ENCODE measurements at regions not wholly inside any gene's neighbourhood (a gene's known extent, or its start where the extent isn't known, plus 50 kb on each side); places are given as distances from the start of the nearest gene placed in this dataset.

- POLR2A ChIA-PET = no interaction called here
- no peak overlapping the region for H3K27ac Mint-ChIP-seq
- ATAC-seq (no peak), DNase-seq (no peak)
- H3K4me3 Mint-ChIP-seq = no peak overlapping the region
- H3K4me1 Mint-ChIP-seq (ENCODE audit: low read depth) = no peaks in the 10 kb centered on the region
- no peaks in the 10 kb centered on the region for H3K27me3 Mint-ChIP-seq (ENCODE audit: low read depth)
- H3K36me3 Mint-ChIP-seq (ENCODE audit: low read depth) = no peaks in the 10 kb centered on the region
- CTCF ChIA-PET = no interaction called here
- no peaks in the 10 kb centered on the region for H3K9me3 Mint-ChIP-seq (ENCODE audit: insufficient read depth)
These were observed 531.7 kb downstream of the SLITRK1 start for GRCh38 chr13:83350569-83350968.

DNA sequence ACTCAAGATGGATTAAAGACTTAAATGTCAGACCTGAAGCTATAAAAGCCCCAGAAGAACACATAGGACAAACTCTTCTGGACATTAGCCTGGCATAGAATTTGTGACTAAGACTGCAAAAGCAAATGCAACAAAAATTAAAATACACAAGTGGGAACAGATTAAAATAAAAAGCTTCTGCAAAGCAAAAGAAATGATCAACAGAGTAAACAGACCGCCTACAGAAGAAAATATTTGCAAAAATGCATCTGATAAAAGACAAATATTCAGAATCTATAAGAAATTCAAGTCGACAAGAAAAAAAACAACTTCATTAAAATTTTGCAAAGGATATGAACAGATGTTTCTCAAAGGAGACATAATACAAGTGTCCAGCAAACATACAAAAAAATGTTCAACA lies 537.8 kb downstream of the SLITRK1 start:
- no peak for ATAC-seq
- Mint-ChIP-seq H3K27me3 (ENCODE audit: low read depth) (no peaks in the 10 kb centered on the region), H3K27ac (no peak overlapping the region), H3K36me3 (ENCODE audit: low read depth) (no peaks in the 10 kb centered on the region), H3K4me3 (no peak overlapping the region), H3K9me3 (ENCODE audit: insufficient read depth) (peaks cover 6% of the 10 kb centered on the region), H3K4me1 (ENCODE audit: low read depth) (no peaks in the 10 kb centered on the region)
- no peak for DNase-seq
- ChIA-PET CTCF (no interaction called here), POLR2A (no interaction called here)

- no peak overlapping the region for H3K27ac Mint-ChIP-seq
- ChIA-PET CTCF (no interaction called here), POLR2A (no interaction called here)
- no peak for DNase-seq
- H3K9me3 Mint-ChIP-seq (ENCODE audit: insufficient read depth) = peaks cover 6% of the 10 kb centered on the region
- H3K4me1 Mint-ChIP-seq (ENCODE audit: low read depth) = no peaks in the 10 kb centered on the region
- no peaks in the 10 kb centered on the region for H3K27me3 Mint-ChIP-seq (ENCODE audit: low read depth)
- no peak for ATAC-seq
- no peaks in the 10 kb centered on the region for H3K36me3 Mint-ChIP-seq (ENCODE audit: low read depth)
- no peak overlapping the region for H3K4me3 Mint-ChIP-seq
These were observed 542.1 kb downstream of the SLITRK1 start for GRCh38 chr13:83340170-83340569.

DNA sequence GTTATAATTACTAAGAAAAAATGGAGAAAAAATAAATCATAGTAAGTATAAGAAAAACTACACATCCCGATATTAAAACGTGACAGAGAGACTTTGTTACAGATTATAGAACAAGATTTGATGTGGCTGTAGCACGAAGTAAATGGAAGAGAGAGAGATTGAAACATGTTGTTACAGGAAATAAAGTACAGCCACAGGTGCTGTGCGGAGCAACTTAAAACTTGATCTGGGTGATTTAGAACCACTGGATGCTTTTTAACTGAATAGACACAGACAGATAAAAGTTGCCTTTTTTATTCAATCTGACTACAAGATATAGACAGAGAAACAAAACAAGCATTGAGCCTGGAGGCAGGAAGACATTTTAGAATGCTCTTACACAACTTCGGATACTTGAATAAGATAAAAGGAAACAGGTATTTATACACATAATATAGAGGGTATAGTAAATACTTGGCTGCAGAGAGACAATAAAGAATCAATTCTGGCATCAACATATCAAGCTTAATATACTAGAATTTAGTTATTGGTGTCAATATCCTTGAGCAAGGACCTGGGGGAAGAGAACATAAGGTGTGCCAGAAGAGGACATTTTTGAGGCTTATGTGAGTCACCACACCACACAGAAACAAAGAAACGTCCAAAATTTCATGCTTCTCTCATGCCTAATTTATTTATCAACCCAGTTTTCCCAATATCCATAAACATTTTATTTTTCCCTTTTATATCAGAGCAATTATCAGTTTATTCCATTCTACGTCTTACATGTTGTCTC lies 548.5 kb downstream of the SLITRK1 start:
- no peak overlapping the region for H3K4me3 Mint-ChIP-seq
- H3K36me3 Mint-ChIP-seq (ENCODE audit: low read depth) = no peaks in the 10 kb centered on the region
- ChIA-PET POLR2A (no interaction called here), CTCF (no interaction called here)
- H3K9me3 Mint-ChIP-seq (ENCODE audit: insufficient read depth) = peaks cover 3% of the 10 kb centered on the region
- no peak overlapping the region for H3K27ac Mint-ChIP-seq
- ATAC-seq (no peak), DNase-seq (no peak)
- H3K4me1 Mint-ChIP-seq (ENCODE audit: low read depth) = no peaks in the 10 kb centered on the region
- no peaks in the 10 kb centered on the region for H3K27me3 Mint-ChIP-seq (ENCODE audit: low read depth)

DNA sequence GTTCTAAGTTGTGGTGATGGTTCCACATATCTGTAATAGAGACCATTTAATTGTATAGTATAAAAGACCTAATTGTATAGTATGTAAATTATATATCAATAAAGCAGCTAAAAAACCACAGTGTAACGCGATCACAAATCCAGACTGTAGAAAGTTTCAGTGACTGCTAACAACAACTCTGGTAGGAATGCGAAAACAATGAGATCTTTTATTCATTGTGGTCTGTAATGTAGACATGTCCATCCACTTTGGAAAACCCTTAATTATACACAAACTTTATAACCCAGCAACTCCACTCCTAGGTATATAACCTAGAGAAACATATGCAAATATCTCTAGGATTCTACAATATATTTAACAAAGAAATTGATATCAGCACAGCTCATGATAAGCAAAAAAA lies 549.5 kb downstream of the SLITRK1 start:
- H3K27ac Mint-ChIP-seq = no peak overlapping the region
- DNase-seq = no peak
- no peak for ATAC-seq
- CTCF ChIA-PET = no interaction called here
- H3K4me1 Mint-ChIP-seq (ENCODE audit: low read depth) = no peaks in the 10 kb centered on the region
- POLR2A ChIA-PET = no interaction called here
- H3K36me3 Mint-ChIP-seq (ENCODE audit: low read depth) = no peaks in the 10 kb centered on the region
- peaks cover 5% of the 10 kb centered on the region for H3K9me3 Mint-ChIP-seq (ENCODE audit: insufficient read depth)
- H3K27me3 Mint-ChIP-seq (ENCODE audit: low read depth) = no peaks in the 10 kb centered on the region
- H3K4me3 Mint-ChIP-seq = no peak overlapping the region

GRCh38 chr13:83327091-83327490 lies 555.2 kb downstream of the SLITRK1 start:
- POLR2A ChIA-PET = no interaction called here
- CTCF ChIA-PET = no interaction called here
- Mint-ChIP-seq H3K4me3 (no peak overlapping the region), H3K4me1 (ENCODE audit: low read depth) (no peaks in the 10 kb centered on the region), H3K27ac (no peak overlapping the region), H3K27me3 (ENCODE audit: low read depth) (no peaks in the 10 kb centered on the region), H3K36me3 (ENCODE audit: low read depth) (no peaks in the 10 kb centered on the region), H3K9me3 (ENCODE audit: insufficient read depth) (peaks cover 11% of the 10 kb centered on the region)
- ATAC-seq = no peak
- DNase-seq = no peak

GRCh38 chr13:83325125-83325853 lies 557.0 kb downstream of the SLITRK1 start:
- no peaks in the 10 kb centered on the region for H3K4me1 Mint-ChIP-seq (ENCODE audit: low read depth)

DNA sequence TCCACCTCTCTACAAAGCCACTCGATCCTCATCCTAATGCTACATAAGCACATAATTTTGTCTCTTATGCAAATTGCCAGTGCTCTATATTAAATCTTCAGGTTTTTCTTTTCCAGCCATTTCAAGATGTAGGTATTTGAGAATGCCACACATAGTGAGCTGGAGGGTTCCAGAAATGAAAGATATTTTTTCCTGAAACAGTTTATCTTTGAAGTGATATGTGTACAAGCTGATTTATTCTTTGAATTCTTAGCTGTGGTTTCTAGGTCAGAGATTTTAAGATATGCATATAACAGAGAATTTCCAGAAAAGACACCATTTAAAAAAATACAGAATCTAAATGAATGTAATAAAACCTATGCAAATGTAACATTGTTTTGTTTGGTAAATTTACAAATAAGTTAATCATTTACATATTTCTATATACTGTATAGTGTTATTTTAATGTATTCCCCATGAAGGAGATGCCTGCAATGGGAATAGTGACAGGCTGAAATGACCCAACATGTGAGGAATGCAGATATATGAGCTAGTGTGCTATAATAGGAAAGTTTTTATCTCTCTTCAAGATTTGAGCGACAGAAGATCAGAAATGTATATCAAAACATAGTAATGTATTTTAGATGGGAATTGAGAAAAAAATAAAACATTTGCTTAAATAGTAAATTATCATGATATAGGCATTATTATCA lies 570.2 kb downstream of the SLITRK1 start:
- H3K27ac Mint-ChIP-seq = no peak overlapping the region
- no peak overlapping the region for H3K4me3 Mint-ChIP-seq
- no peak for DNase-seq
- no peak for ATAC-seq
- ChIA-PET CTCF (no interaction called here), POLR2A (no interaction called here)
- no peaks in the 10 kb centered on the region for H3K4me1 Mint-ChIP-seq (ENCODE audit: low read depth)
- H3K27me3 Mint-ChIP-seq (ENCODE audit: low read depth) = no peaks in the 10 kb centered on the region
- H3K36me3 Mint-ChIP-seq (ENCODE audit: low read depth) = no peaks in the 10 kb centered on the region
- peaks cover 5% of the 10 kb centered on the region for H3K9me3 Mint-ChIP-seq (ENCODE audit: insufficient read depth)

More at GRCh38 chr13:83325125-83325853, 557.0 kb downstream of the SLITRK1 start:
- Mint-ChIP-seq H3K27ac (no peak overlapping the region), H3K4me3 (no peak overlapping the region), H3K9me3 (ENCODE audit: insufficient read depth) (peaks cover 24% of the 10 kb centered on the region), H3K27me3 (ENCODE audit: low read depth) (no peaks in the 10 kb centered on the region), H3K36me3 (ENCODE audit: low read depth) (no peaks in the 10 kb centered on the region)
- ChIA-PET POLR2A (no interaction called here), CTCF (no interaction called here)
- ATAC-seq = no peak
- no peak for DNase-seq

DNA sequence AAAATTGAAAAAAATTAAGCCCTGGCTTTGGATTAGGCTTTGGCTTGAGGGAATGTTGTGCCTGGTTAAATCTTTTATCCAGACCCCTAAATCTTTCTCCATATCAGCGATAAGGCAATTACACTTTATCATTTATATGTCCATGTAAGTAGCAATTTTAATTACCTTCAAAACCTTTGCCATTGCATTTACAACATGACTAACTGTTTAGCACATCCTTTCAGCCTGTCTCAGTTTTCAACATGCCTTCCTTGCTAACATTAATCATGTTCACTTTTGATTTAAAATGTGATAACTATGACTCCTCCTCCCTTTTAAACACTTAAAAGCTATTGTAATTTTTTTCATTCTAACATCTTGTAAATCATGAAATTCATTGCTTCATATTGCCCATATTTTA lies 583.7 kb downstream of the SLITRK1 start:
- ChIA-PET POLR2A (no interaction called here), CTCF (no interaction called here)
- DNase-seq = no peak
- Mint-ChIP-seq H3K4me1 (ENCODE audit: low read depth) (no peaks in the 10 kb centered on the region), H3K27me3 (ENCODE audit: low read depth) (no peaks in the 10 kb centered on the region), H3K9me3 (ENCODE audit: insufficient read depth) (peaks cover 8% of the 10 kb centered on the region), H3K36me3 (ENCODE audit: low read depth) (no peaks in the 10 kb centered on the region), H3K27ac (no peak overlapping the region), H3K4me3 (no peak overlapping the region)
- no peak for ATAC-seq

DNA sequence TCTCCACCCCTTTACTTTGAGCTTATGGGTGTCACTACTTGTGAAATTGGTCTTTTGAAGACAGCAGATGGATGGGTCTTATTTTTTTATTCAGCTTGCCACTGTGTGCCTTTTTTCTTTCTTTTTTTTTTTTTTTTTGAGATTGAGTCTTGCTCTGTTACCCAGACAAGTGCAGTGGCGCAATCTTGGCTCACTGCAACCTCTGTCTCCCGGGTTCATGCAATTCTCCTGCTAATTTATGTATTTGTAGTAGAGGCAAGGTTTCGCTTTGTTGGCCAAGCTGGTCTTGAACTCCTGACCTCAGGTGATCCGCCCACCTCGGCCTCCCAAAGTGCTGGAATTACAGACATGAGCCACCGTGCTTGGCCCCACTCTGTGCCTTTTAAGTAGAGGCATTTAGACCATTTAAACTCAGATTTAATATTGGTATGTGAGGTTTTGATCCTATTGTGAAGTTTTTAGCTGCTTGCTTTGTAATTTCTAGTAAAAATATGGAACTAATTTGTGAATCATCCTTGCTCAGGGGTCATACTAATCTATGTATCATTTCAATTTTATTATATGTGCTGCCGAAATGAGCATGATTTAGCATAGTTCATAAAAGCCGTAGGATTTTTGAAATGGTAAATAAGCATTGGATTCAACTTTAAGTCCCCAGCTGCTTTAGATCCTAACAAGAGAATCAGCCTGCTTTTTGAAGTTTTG lies 584.5 kb downstream of the SLITRK1 start:
- ChIA-PET POLR2A (no interaction called here), CTCF (no interaction called here)
- Mint-ChIP-seq H3K27me3 (ENCODE audit: low read depth) (no peaks in the 10 kb centered on the region), H3K9me3 (ENCODE audit: insufficient read depth) (peaks cover 12% of the 10 kb centered on the region), H3K36me3 (ENCODE audit: low read depth) (no peaks in the 10 kb centered on the region), H3K4me1 (ENCODE audit: low read depth) (no peaks in the 10 kb centered on the region), H3K27ac (no peak overlapping the region), H3K4me3 (no peak overlapping the region)
- ATAC-seq (no peak), DNase-seq (no peak)

DNA sequence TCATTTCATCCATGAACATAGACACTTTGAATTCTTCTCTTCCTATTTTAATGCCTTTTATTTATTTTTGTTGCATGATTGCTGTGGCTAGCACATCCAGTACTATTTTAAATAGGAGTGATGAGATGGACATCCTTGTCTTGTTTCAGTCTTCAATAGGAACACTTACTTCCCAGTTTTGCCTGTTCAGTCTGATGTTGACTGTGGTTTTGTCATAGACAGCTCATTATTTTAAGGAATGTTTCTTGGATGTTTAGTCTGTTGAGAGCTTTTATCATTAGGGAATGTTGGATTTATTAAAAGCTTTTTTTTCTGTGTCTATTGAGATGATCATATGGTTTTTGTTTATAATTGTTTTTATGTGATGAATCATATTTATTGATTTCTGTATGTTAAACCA lies 586.6 kb downstream of the SLITRK1 start:
- ChIA-PET CTCF (no interaction called here), POLR2A (no interaction called here)
- Mint-ChIP-seq H3K27ac (no peak overlapping the region), H3K9me3 (ENCODE audit: insufficient read depth) (peaks cover 12% of the 10 kb centered on the region), H3K36me3 (ENCODE audit: low read depth) (no peaks in the 10 kb centered on the region), H3K4me1 (ENCODE audit: low read depth) (no peaks in the 10 kb centered on the region), H3K27me3 (ENCODE audit: low read depth) (no peaks in the 10 kb centered on the region), H3K4me3 (no peak overlapping the region)
- no peak for DNase-seq
- ATAC-seq = no peak

- no peak for DNase-seq
- POLR2A ChIA-PET = no interaction called here
- Mint-ChIP-seq H3K4me1 (ENCODE audit: low read depth) (no peaks in the 10 kb centered on the region), H3K36me3 (ENCODE audit: low read depth) (no peaks in the 10 kb centered on the region), H3K9me3 (ENCODE audit: insufficient read depth) (no peaks in the 10 kb centered on the region), H3K4me3 (no peak overlapping the region), H3K27ac (no peak overlapping the region), H3K27me3 (ENCODE audit: low read depth) (no peaks in the 10 kb centered on the region)
- no peak for ATAC-seq
- CTCF ChIA-PET = no interaction called here
These were observed 595.5 kb downstream of the SLITRK1 start for GRCh38 chr13:83286737-83287136.
